ENCODE measurements at regions not wholly inside any gene's neighbourhood (a gene's known extent, or its start where the extent isn't known, plus 50 kb on each side); places are given as distances from the start of the nearest gene placed in this dataset.

GRCh38 chr6:170178561-170179477 lies 112.1 kb downstream of the DLL1 start:
- DNase-seq (ENCODE audit: low read depth in 2 of 3, low spot score in 2 of 3): no peak

DNA sequence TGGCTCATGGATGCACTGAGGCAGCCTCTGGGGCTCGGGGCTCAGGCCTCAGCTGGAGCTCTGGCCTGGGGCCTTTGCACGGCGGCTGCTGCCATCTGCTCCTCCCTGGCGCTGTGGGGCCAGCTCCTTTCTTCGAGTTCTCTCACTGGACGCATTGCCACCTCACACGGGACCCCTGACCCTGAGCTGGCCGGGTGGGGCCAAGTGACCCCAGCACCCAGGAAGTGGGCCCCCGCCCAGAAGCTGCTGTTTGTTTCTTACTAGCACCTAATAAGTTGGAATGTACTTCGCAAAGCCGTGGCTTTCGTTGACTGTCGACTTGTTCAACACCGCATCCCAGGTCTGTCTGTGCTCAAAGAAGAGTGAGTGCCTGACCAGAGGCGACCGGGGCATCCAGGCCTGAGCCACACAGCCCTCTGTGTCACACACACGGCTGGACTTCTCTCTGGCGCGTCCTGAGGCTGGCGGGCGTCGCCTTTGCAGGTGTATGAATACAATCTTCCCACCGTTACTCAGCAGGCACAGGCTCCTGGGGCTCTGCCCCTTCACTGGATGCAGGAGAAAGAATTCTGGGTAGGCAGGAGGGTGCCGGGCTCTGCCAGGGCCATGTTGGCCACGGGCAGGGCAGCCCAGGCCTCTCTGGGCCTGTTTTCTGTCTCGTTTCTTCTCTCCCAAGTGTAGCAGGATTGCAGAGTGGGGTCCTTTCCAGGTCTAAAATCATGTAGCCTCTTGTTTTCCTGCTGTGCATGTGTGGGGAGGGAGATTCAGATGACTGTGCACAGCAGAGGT lies 112.9 kb downstream of the DLL1 start:
- no peak for DNase-seq (ENCODE audit: low read depth in 2 of 3, low spot score in 2 of 3)

DNA sequence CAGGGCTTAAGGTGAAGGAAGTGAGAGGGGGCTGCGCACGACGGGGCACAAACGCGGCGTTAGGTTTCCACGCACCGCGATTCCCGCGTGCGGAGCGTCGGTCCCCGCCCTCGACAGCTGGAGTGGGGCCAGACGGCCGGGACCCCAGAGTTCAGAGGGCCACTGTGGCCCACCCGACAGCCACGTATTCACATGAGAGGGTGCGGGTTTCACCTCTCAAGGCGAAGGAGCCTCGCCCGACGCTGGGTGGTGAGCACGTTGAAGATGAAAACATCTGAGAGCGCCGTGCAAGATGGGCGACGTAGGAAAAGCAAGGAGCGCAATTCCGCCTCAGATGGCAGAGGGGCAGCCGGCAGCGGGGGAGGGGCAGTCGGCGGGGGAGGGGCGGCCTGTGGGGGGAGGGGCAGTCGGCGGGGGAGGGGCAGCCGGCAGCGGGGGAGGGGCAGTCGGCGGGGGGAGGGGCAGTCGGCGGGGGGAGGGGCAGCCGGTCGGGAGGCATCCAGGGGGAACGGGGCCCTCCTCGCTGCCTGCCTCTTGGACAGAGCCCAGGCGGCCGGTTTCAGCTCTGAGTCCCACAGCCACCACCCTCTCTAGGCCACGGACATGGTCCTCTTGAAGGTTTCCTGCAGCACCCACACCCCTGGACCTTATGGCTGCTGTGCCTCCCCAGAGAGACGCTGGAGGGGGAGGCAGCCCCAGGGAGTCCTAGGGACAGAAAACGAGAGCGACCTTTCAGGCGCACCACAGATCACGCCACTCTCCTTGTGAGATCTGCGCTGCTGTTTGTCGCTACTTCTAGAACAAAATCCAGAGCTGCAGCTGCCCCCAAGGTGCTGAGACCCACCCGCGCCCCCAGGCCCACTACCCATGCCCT lies 113.7 kb downstream of the DLL1 start:
- DNase-seq (ENCODE audit: low read depth in 2 of 3, low spot score in 2 of 3): no peak

DNA sequence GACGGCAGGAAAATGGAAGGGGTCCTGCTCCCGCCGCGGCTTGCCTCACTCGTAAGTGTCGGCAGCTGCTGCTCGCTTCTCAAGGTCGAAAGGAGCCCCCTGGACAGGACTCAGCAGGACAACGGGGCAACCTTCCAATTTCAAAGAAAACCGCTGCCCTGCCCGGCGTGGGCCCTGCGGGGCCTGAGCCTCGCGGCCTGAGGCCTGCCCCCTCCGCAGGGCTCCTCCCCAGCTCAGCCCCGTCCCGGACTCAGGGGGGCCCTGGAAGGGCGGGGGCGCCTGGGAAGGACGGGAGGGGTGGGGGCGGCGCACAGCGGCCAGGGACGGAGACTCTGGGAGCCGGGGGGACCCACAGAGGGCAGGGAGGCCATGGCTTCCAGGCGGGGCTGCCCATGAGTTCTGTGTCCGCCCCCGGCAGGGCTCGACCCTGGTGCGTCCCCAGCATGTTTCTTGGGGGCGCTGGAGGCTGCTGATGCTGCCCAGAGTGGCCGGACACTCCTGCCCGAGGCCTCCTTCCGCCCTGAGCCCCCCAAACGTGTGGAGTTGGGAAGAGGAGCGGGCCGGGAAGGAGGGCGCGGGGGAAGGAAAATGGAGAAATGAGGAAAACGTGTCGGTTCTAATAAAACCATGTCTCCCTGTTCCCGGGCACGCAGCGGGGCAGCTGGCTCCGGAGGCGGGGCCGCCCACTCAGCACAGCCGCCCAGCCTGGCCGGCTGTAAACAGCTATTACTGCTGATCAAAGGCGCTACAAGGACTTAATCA lies 114.6 kb downstream of the DLL1 start:
- no peak for DNase-seq (ENCODE audit: low read depth in 2 of 3, low spot score in 2 of 3)

- DNase-seq (ENCODE audit: low read depth in 2 of 3, low spot score in 2 of 3): no peak
These were observed 115.2 kb downstream of the DLL1 start for GRCh38 chr6:170175644-170176135.

- DNase-seq (ENCODE audit: low read depth in 2 of 3, low spot score in 2 of 3): no peak
These were observed 115.9 kb downstream of the DLL1 start for GRCh38 chr6:170174771-170175643.

- no peak for DNase-seq (ENCODE audit: low read depth in 2 of 3, low spot score in 2 of 3)
These were observed 116.6 kb downstream of the DLL1 start for GRCh38 chr6:170174124-170174770.

DNA sequence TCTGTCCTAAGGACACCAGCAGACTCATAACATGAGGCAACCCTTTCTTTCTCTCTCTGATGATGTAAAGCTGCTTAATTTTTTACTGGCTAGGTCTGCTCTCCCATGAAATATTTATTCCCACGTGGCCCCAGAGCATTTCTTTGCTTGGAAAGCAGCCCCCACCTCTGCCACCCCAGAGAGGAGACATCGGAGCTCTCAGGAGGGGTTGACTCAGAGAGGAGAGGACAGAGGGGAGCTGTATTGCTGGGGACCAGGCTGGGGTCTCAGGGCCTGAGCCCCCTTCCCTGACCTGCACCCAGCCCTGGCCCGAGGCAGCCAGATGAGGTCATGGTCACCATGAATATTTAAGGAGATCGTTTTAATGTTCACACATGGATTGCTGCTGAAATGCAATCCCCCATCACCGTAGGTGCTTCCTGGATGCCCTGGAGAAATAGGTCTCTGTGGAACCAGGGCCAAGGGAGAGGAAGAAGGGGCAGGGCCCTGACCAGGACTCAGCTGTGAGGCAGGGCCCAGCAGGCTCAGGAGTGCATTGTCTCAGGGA lies 117.5 kb downstream of the DLL1 start:
- no peak for DNase-seq (ENCODE audit: low read depth in 2 of 3, low spot score in 2 of 3)

- no peak for DNase-seq (ENCODE audit: low read depth in 2 of 3, low spot score in 2 of 3)
These were observed 118.0 kb downstream of the DLL1 start for GRCh38 chr6:170172825-170173256.

DNA sequence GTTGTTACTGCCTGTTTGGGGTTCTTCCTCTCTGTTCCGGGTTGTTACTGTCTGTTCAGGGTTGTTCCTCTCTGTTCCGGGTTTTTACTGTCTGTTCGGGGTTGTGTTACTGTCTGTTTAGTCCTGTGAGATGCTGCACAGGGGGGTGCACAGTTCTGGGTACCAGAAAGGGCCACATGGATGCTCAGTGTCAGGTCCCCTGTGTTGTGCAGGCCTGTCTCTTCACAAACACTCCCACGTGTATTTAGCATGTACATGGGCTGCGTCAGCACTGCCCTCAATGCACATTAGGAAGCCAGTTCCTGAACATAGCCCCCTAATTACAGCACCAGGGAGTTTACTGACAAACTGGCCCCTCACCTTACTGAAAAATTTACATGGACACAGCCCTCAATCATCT lies 118.5 kb downstream of the DLL1 start:
- DNase-seq (ENCODE audit: low read depth in 2 of 3, low spot score in 2 of 3): no peak

DNA sequence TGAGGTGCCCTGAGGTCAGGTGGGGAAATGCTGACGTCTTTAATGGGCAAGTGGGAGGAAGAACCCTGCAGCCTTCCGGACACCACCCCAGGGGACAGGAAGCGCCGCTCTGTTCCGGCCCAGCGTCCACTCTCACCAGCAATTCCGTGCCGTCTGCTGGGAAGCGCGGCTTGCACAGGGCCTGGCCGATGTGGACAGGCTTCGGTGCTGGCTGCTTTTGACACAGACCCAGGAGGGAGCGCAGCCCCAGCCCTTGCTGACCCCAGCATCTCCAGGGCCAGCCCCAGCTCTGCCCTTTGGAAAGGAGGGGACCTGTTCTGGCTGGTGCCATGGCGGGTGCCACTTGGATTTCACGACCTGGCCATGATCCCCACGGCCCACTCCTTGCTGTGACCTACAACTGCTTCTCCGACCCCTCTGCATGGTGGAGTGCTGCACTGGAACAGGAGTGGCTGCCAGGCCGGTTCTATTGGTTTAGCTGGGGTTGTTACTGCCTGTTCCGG lies 123.2 kb downstream of the DLL1 start:
- no peak for DNase-seq (ENCODE audit: low read depth in 2 of 3, low spot score in 2 of 3)

DNA sequence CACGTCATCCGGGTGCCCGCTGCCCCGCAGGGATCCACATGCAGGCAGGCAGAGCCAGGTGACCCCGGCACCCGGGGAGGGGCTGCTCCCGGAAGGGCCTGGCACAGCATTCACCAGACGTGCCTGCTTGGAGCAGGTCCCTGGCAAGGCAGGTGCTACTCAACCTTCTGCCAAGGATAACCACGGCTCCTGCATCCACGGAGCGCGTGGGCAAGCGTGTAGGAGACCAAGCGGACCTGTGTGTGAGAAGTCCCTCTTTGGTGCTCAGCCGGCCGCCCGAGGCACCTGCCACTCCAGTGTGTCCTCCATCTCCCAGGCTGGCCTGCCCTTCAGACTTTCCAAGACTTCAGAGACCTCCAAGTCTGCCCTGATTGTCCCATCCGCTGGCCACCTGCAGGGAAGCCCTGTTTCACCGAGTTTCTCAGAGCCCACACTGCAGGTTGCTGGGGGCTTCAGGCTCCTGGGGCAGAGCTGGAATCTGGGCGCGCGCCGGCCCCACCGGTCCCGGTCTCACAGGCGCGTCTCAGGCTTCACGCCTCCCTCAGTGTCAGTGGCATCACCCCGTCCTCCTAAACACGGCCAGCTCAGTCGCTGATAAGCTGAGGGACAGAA lies 124.3 kb downstream of the DLL1 start:
- DNase-seq (ENCODE audit: low read depth in 2 of 3, low spot score in 2 of 3): no peak

GRCh38 chr6:170165471-170166117 lies 125.3 kb downstream of the DLL1 start:
- no peak for DNase-seq (ENCODE audit: low read depth in 2 of 3, low spot score in 2 of 3)

DNA sequence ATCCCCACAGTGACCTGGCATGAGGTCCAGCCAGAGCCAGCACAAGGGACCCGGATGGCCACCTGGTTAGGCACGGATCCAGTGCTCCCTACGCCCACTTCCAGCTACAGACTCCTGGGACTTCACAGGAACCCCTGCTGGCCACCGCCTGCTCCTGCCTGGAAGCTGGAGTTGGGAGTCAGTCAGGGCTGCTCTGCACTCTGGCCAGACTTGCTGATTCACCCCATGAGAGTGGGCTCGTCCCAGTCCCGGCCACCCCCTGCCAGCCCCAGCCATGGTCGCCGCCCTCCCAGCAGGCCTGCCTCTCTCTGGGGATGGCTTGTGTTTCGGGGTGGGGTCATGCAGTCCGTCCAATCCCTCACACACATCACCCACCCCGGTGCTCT lies 125.8 kb downstream of the DLL1 start:
- DNase-seq (ENCODE audit: low read depth in 2 of 3, low spot score in 2 of 3): no peak

GRCh38 chr6:170164271-170164900 lies 126.5 kb downstream of the DLL1 start:
- no peak for DNase-seq (ENCODE audit: low read depth in 2 of 3, low spot score in 2 of 3)

GRCh38 chr6:170163405-170164170 lies 127.3 kb downstream of the DLL1 start:
- DNase-seq (ENCODE audit: low read depth in 2 of 3, low spot score in 2 of 3): no peak
